ENCODE measurements at regions not wholly inside any gene's neighbourhood (a gene's known extent, or its start where the extent isn't known, plus 50 kb on each side); places are given as distances from the start of the nearest gene placed in this dataset.

GRCh38 chr14:62123961-62124360 is 361.7 kb downstream of the SNAPC1 start:
- no peak for ATAC-seq
- intact Hi-C loops (cut with micrococcal nuclease; ENCODE audit: unreplicated experiment) (no loop called here), in situ Hi-C loops (cut with HindIII; ENCODE audit: extremely low pct_ligation_motif_present, low pct_unique_long_range_greater_than_20kb) (loop anchor here (10.0 kb wide), 1 partner anchor 669 kb away; no protein-coding TSS in a partner anchor)
- ChIA-PET POLR2A (no interaction called here), CTCF (ENCODE audit: low intra/inter-chr PET ratio, low total read pairs) (no interaction called here)
- Histone ChIP-seq H3K9me3 (ENCODE audit: low read length) (no peaks in the 10 kb centered on the region), H3K27ac (ENCODE audit: extremely low read length, insufficient read depth, low read length) (no peak overlapping the region), H4K20me1 (ENCODE audit: insufficient read depth, low read length) (no peaks in the 10 kb centered on the region), H3K4me2 (ENCODE audit: low read depth, low read length) (no peak overlapping the region), H3K4me1 (ENCODE audit: insufficient read depth, low read length) (no peaks in the 10 kb centered on the region), H3K4me3 (replicated peaks in 1 of 3; ENCODE audit: insufficient read depth in 1 of 3, low read depth in 2 of 3, low read length in 3 of 3) (no peak overlapping the region), H2AFZ (ENCODE audit: low read length) (no peak overlapping the region), H3K36me3 (replicated peaks in 1 of 2; ENCODE audit: control insufficient read depth in 1 of 2, insufficient read depth in 2 of 2, low read length in 2 of 2) (no peaks in the 10 kb centered on the region), H3K9ac (ENCODE audit: insufficient read depth, low read depth, low read length) (no peak overlapping the region), H3K27me3 (ENCODE audit: control insufficient read depth in 1 of 2, insufficient read depth in 2 of 2, low read length in 2 of 2) (peaks cover 0 to 1% of the 10 kb centered on the region in 2 experiments; a peak in 1 of 5 replicates), H3K79me2 (ENCODE audit: insufficient read depth, low read length) (no peaks in the 10 kb centered on the region)
- WGBS (ENCODE audit: low lambda C conversion rate): 1% methylated on average over 2 of the region's 2 CpGs
- no TSS peak for BruUV-seq (replicated peaks)
- TF ChIP-seq MAX (IDR thresholded peaks at IDR 0.05): no peak
- no peak for TF ChIP-seq KDM4B (CRISPR knock-in tag; IDR thresholded peaks at IDR 0.05)
- 0 out of 2 replicates have a peak, but pooled peaks have one; percentile 28 for TF ChIP-seq ATF7 (IDR thresholded peaks at IDR 0.05)
- no peak for TF ChIP-seq ATF7 (CRISPR knock-in tag; IDR thresholded peaks at IDR 0.05)
- no peak for TF ChIP-seq ARHGAP35 (CRISPR knock-in tag; IDR thresholded peaks at IDR 0.05; ENCODE audit: borderline replicate concordance)
- no peak for TF ChIP-seq ZFAT (CRISPR knock-in tag; conservative IDR thresholded peaks at IDR 0.05)
- no peak for TF ChIP-seq ZNF704 (CRISPR knock-in tag; IDR thresholded peaks at IDR 0.05; ENCODE audit: borderline replicate concordance)
- no peak for TF ChIP-seq ZFP62 (CRISPR knock-in tag; IDR thresholded peaks at IDR 0.05)
- no peak for FAIRE-seq
- DNase-seq (ENCODE audit: low spot score): no peak

GRCh38 chr14:62125793-62126192 is 363.6 kb downstream of the SNAPC1 start:
- intact Hi-C loops (cut with micrococcal nuclease; ENCODE audit: unreplicated experiment) (no loop called here), in situ Hi-C loops (cut with HindIII; ENCODE audit: extremely low pct_ligation_motif_present, low pct_unique_long_range_greater_than_20kb) (loop anchor here (5.0 to 10.0 kb wide), 2 partner anchors 238 to 671 kb away; no protein-coding TSS in a partner anchor)
- no peak overlapping the region for H3K27ac ChIP-seq (ENCODE audit: extremely low read length, insufficient read depth, low read length)
- H3K79me2 ChIP-seq (ENCODE audit: insufficient read depth, low read length): no peaks in the 10 kb centered on the region
- ChIA-PET POLR2A (no interaction called here), CTCF (ENCODE audit: low intra/inter-chr PET ratio, low total read pairs) (no interaction called here)
- no peak overlapping the region for H3K4me3 ChIP-seq (replicated peaks in 1 of 3; ENCODE audit: insufficient read depth in 1 of 3, low read depth in 2 of 3, low read length in 3 of 3)
- no peak for ATAC-seq
- H4K20me1 ChIP-seq (ENCODE audit: insufficient read depth, low read length): no peaks in the 10 kb centered on the region
- no peak overlapping the region for H3K9ac ChIP-seq (ENCODE audit: insufficient read depth, low read depth, low read length)
- H3K4me2 ChIP-seq (ENCODE audit: low read depth, low read length): no peak overlapping the region
- no peaks in the 10 kb centered on the region for H3K4me1 ChIP-seq (ENCODE audit: insufficient read depth, low read length)
- H3K36me3 ChIP-seq (replicated peaks in 1 of 2; ENCODE audit: control insufficient read depth in 1 of 2, insufficient read depth in 2 of 2, low read length in 2 of 2): no peaks in the 10 kb centered on the region
- no TSS peak for BruUV-seq (replicated peaks)
- no peak for DNase-seq (ENCODE audit: low spot score)
- FAIRE-seq: no peak
- no peaks in the 10 kb centered on the region for H3K9me3 ChIP-seq (ENCODE audit: low read length)
- H2AFZ ChIP-seq (ENCODE audit: low read length): no peak overlapping the region
- H3K27me3 ChIP-seq (ENCODE audit: control insufficient read depth in 1 of 2, insufficient read depth in 2 of 2, low read length in 2 of 2): no peaks in the 10 kb centered on the region
- TF ChIP-seq HDAC2 (CRISPR knock-in tag; IDR thresholded peaks at IDR 0.05) (no peak), SUZ12 (IDR thresholded peaks at IDR 0.05; ENCODE audit: low read depth, low read length) (no peak), ZNF569 (CRISPR knock-in tag; IDR thresholded peaks at IDR 0.05; ENCODE audit: borderline replicate concordance) (no peak), MYNN (CRISPR knock-in tag; IDR thresholded peaks at IDR 0.05; ENCODE audit: low read depth) (no peak), ATM (IDR thresholded peaks at IDR 0.05; ENCODE audit: borderline replicate concordance) (no peak), KDM4B (CRISPR knock-in tag; IDR thresholded peaks at IDR 0.05) (no peak), PREB (CRISPR knock-in tag; IDR thresholded peaks at IDR 0.05) (no peak), RFX3 (CRISPR knock-in tag; IDR thresholded peaks at IDR 0.05) (no peak)

All from HepG2 (cell line).